AG04450 (cell line): ENCODE measurements at regions not wholly inside any gene's neighbourhood (a gene's known extent, or its start where the extent isn't known, plus 50 kb on each side); places are given as distances from the start of the nearest gene placed in this dataset.
"Not testable (repeated sequence)": the region's sequence is repeated elsewhere in the genome, so short reads cannot be mapped to it uniquely, and the experiment has no call there.

Experiments
- CTCF ChIA-PET: fragments of 300-600, 350-600 bp; formaldehyde crosslinking; extraction: SDS; loops from one replicate; lab custom pipeline; 2022; ENCODE audit warnings: antibody characterized with exemption, inconsistent platforms; lab: Charles Lee
- POLR2A ChIA-PET: fragments of 350-600 bp; formaldehyde crosslinking; extraction: SDS; loops from one replicate; lab custom pipeline; 2021; ENCODE audit warnings: antibody characterized with exemption, inconsistent platforms; lab: Yijun Ruan, JAX
- DNase-seq: peaks from one replicate; pipeline ENCODE4 v3.0.0-alpha.2; 2011; ENCODE audit warnings: low read depth, low spot score
- H3K27ac ChIP-seq: one replicate; pipeline ENCODE4 v1.5.1; 2012; ENCODE audit warnings: low read depth, low read length, control low read depth
- H3K27me3 ChIP-seq: one replicate; pipeline ENCODE4 v1.6.0; 2012; ENCODE audit warnings: low read length; ENCODE audit not compliant: control insufficient read depth, insufficient read depth
- H3K4me3 ChIP-seq: 2 replicates; pipeline ENCODE4 v1.5.1; 2011; ENCODE audit warnings: mild to moderate bottlenecking, low read depth, low read length, control low read depth
- H3K9me3 ChIP-seq: 2 replicates; pipeline ENCODE4 v1.5.1; 2012; ENCODE audit warnings: low read length; ENCODE audit not compliant: control insufficient read depth, insufficient read depth
- CTCF ChIP-seq: IDR thresholded peaks from 2 replicates; pipeline ENCODE4 v1.5.1; 2011; ENCODE audit warnings: low read depth, low read length, control low read depth, inconsistent platforms

DNA sequence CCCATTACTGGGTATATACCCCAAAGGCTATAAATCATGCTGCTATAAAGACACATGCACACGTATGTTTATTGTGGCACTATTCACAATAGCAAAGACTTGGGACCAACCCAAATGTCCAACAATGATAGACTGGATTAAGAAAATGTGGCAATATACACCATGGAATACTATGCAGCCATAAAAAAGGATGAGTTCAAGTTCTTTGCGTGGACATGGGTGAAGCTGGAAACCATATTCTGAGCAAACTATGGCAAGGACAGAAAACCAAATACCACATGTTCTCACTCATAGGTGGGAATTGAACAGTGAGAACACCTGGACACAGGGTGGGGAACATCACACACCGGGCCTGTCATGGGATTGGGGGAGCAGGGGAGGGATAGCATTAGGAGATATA lies 54.4 kb upstream of the MUCL1 start:
- H3K4me3 ChIP-seq, POLR2A ChIA-PET, H3K9me3 ChIP-seq, H3K27me3 ChIP-seq, CTCF ChIA-PET, DNase-seq, H3K27ac ChIP-seq: not testable (repeated sequence)

GRCh38 chr12:54798651-54799050 lies 55.7 kb upstream of the MUCL1 start:
- TF ChIP-seq CTCF, result no peak
- H3K9me3 ChIP-seq, result no peaks in the 10 kb centered on the region
- H3K4me3 ChIP-seq, result no peak overlapping the region
- POLR2A ChIA-PET, result no interaction called here
- CTCF ChIA-PET, result no interaction called here
- no peak overlapping the region for H3K27ac ChIP-seq
- H3K27me3 ChIP-seq, result no peaks in the 10 kb centered on the region
- DNase-seq, result no peak

DNA sequence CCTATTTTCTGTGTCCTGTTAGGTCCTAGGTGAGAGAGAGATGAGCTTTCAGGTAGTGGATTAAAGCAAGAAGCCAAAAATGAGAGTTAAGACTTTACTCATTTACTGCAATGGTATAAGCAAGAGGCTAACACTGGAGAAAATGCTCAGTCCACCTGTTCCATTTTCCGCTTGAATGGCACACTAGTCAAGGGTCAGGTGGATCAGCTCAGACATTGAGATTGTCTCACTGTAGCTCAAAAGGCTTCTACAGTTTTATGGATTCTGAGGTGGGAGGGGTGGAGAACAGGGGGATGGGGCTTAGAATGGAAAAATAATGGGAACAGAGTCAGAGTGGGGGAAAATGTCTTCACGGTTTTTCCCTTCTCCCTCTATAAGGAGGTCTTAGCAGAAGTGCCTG lies 57.3 kb upstream of the MUCL1 start:
- no peak for TF ChIP-seq CTCF
- CTCF ChIA-PET, result no interaction called here
- POLR2A ChIA-PET, result no interaction called here

DNA sequence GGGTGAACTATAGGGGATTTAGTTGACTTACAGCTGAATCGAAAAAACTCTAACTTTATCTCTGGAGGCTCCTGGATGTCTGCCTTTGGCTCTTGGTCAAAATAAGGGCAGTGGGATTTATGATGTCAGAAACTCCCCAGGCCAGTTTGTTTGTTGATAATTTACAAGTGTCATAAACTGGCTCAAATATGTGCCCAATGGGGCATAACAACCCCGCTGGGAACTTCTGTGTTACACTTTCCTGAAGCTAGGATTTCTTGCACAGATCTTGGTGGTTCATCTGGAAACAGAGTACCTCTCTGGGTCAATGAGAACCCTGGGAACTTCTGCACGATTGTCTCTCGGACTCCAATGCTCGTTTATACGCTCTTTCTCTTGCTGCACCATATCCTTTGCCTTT lies 58.7 kb upstream of the MUCL1 start:
- no peak for DNase-seq
- POLR2A ChIA-PET, result no interaction called here

More for the DNA sequence above, 57.3 kb upstream of the MUCL1 start:
- Histone ChIP-seq H3K9me3 (no peaks in the 10 kb centered on the region), H3K27ac (no peak overlapping the region), H3K27me3 (no peaks in the 10 kb centered on the region), H3K4me3 (no peak overlapping the region)
- DNase-seq, result no peak

DNA sequence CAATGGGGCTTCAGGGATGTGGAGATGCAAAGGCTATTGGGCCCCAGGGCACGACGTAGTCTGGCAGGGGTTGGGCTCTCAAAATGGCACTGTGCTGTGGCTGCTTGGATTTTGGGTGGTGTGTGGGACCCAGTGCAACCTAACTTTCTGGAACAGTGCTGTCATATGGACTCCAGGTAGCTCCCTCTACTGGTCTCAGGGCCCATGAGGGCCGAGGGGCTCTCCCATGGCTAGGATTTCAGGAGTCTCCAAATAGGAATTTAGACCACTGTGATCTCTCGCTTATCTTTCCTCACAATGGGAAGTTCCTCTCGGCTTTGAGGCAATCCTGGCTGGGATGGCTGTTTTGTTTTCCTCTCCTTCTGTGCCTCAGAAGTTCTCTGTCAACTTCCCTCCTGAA lies 68.2 kb upstream of the MUCL1 start:
- Histone ChIP-seq H3K27me3 (no peaks in the 10 kb centered on the region), H3K27ac (no peak overlapping the region), H3K4me3 (no peak overlapping the region), H3K9me3 (no peaks in the 10 kb centered on the region)
- DNase-seq, result no peak
- POLR2A ChIA-PET, result no interaction called here
- CTCF ChIA-PET, result interaction anchor here (0.8 kb wide), 1 partner anchor 36 kb away, joined by 4 read pairs; no protein-coding TSS in a partner anchor
- TF ChIP-seq CTCF, result no peak

More for the DNA sequence above, 58.7 kb upstream of the MUCL1 start:
- Histone ChIP-seq H3K9me3 (no peaks in the 10 kb centered on the region), H3K27ac (no peak overlapping the region), H3K27me3 (no peaks in the 10 kb centered on the region), H3K4me3 (no peak overlapping the region)
- no peak for TF ChIP-seq CTCF
- CTCF ChIA-PET, result no interaction called here

DNA sequence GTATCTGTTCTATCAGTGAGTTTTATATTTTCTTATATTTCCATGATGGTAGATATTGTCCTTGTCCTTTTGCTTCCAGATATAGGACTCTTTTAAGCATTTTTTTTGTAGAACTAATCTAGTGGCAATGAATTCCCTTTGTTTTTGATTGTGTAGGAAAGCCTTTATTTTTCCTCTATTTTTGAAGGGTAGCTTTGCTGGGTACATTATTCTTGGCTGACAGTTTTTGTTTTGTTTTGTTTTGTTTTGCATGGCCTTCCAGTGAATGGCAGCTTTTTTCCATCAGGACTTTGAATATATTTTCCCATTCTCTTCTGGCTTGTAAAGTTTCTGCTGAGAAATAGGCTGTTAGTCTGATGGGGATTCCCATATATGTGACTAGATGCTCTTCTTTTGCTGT lies 70.2 kb upstream of the MUCL1 start:
- Histone ChIP-seq H3K27ac (no peak overlapping the region), H3K9me3 (no peaks in the 10 kb centered on the region), H3K4me3 (no peak overlapping the region), H3K27me3 (no peaks in the 10 kb centered on the region)
- no peak for DNase-seq
- no peak for TF ChIP-seq CTCF
- POLR2A ChIA-PET, result no interaction called here
- CTCF ChIA-PET, result interaction anchor here (0.6 kb wide), 1 partner anchor 835 kb away, joined by 3 read pairs; no protein-coding TSS in a partner anchor

GRCh38 chr12:54777031-54777430 lies 77.3 kb upstream of the MUCL1 start:
- POLR2A ChIA-PET, CTCF ChIA-PET: not testable (repeated sequence)

More at GRCh38 chr12:54777031-54777430, 77.3 kb upstream of the MUCL1 start:
- DNase-seq, H3K9me3 ChIP-seq, H3K4me3 ChIP-seq, H3K27me3 ChIP-seq, H3K27ac ChIP-seq: not testable (repeated sequence)
